Fibroblast of the conjunctiva (primary cell): ENCODE measurements at regions not wholly inside any gene's neighbourhood (a gene's known extent, or its start where the extent isn't known, plus 50 kb on each side); places are given as distances from the start of the nearest gene placed in this dataset.

Experiments
- DNase-seq: peaks from one replicate; pipeline ENCODE4 v3.0.0-alpha.2; 2010; ENCODE audit warnings: low read depth

GRCh38 chr1:98072047-98072446, 151.2 kb upstream of the DPYD start:
- no peak for DNase-seq

- no peak for DNase-seq
Observed at GRCh38 chr1:98068016-98068415, 147.2 kb upstream of the DPYD start.

GRCh38 chr1:98066911-98067310, 146.1 kb upstream of the DPYD start:
- no peak for DNase-seq

GRCh38 chr1:98059620-98060019, 138.8 kb upstream of the DPYD start:
- no peak for DNase-seq

GRCh38 chr1:98058676-98059075, 137.8 kb upstream of the DPYD start:
- DNase-seq, result no peak

- no peak for DNase-seq
Observed at GRCh38 chr1:98057236-98057910, 136.5 kb upstream of the DPYD start.

- no peak for DNase-seq
Observed at GRCh38 chr1:98056781-98057180, 135.9 kb upstream of the DPYD start.

- DNase-seq, result no peak
Observed at GRCh38 chr1:98055457-98055856, 134.6 kb upstream of the DPYD start.

- no peak for DNase-seq
Observed at GRCh38 chr1:98054786-98055185, 134.0 kb upstream of the DPYD start.

GRCh38 chr1:98054367-98054701, 133.5 kb upstream of the DPYD start:
- no peak for DNase-seq

- peak; percentile 45 for DNase-seq
Observed at GRCh38 chr1:98053471-98054366, 132.9 kb upstream of the DPYD start.

GRCh38 chr1:98051065-98051675, 130.3 kb upstream of the DPYD start:
- peak; percentile 68 for DNase-seq

GRCh38 chr1:98049370-98050135, 128.7 kb upstream of the DPYD start:
- DNase-seq, result no peak

GRCh38 chr1:98048751-98049325, 128.0 kb upstream of the DPYD start:
- no peak for DNase-seq

GRCh38 chr1:98048244-98048643, 127.4 kb upstream of the DPYD start:
- DNase-seq, result peak; percentile 75

GRCh38 chr1:98047171-98047570, 126.3 kb upstream of the DPYD start:
- no peak for DNase-seq

GRCh38 chr1:98045767-98046641, 125.2 kb upstream of the DPYD start:
- no peak for DNase-seq

GRCh38 chr1:98045211-98045766, 124.5 kb upstream of the DPYD start:
- DNase-seq, result no peak

GRCh38 chr1:98044766-98045165, 123.9 kb upstream of the DPYD start:
- no peak for DNase-seq

- DNase-seq, result no peak
Observed at GRCh38 chr1:98044071-98044697, 123.3 kb upstream of the DPYD start.
